Body of pancreas (tissue), 4 donors: ENCODE measurements at regions not wholly inside any gene's neighbourhood (a gene's known extent, or its start where the extent isn't known, plus 50 kb on each side); places are given as distances from the start of the nearest gene placed in this dataset.

Experiments used
- CTCF ChIP-seq, 7 experiments: fragments of 450-650 bp in 4 of 7; fragments of 200-600 bp in 3 of 7; sonication (generic) in 3 of 7; IDR thresholded peaks; one replicate each; pipeline ENCODE4 v1.5.1; 2016 to 2019; ENCODE audit warnings: antibody characterized with exemption in 7 of 7
- POLR2A ChIP-seq, 3 donors: fragments of 450-650 bp; IDR thresholded peaks; one replicate each; pipeline ENCODE4 v1.6.1; 2016; ENCODE audit warnings: antibody characterized with exemption in 3 of 3, mild to moderate bottlenecking in 2 of 3

DNA sequence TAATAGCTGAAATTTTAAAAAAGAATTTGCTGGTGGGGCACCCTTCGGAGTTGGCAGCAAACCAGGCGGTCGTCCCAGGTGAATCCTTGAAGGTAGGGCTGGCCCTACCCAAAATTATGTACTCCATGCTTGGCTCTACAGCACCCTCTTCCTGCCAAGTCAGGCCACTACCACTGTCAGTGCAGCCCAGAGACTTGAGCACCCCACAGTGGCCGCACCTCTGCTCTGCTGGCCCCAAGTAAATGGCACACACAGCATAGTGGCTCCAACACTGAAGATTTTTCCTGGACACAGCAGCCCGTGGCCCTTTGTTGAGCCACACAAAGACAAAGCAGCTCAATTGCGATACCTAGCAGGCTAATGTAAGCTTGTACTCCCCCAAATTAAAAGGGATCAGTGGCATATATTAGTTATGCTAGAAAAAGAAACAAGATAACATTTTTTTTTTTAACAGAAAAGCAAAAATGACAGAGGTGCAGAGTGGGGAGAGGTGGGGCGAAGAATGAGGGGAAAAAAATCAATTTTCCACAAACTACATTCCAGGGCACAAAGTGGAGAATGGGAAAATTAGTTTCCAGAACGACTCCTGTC is 250.5 kb downstream of the UACA start:
- TF ChIP-seq CTCF (IDR thresholded peaks at IDR 0.05) = peak in 2 of 7 experiments; percentile 26 to 55
- TF ChIP-seq POLR2A (IDR thresholded peaks at IDR 0.05) = no peak
